ENCODE measurements at regions not wholly inside any gene's neighbourhood (a gene's known extent, or its start where the extent isn't known, plus 50 kb on each side); places are given as distances from the start of the nearest gene placed in this dataset.

- TF ChIP-seq POLR2A (IDR thresholded peaks at IDR 0.05), result no peak
- TF ChIP-seq CTCF (IDR thresholded peaks at IDR 0.05), result no peak
- no peak for TF ChIP-seq POLR2AphosphoS5 (IDR thresholded peaks at IDR 0.05; ENCODE audit: insufficient read depth in 1 of 2, low read depth in 1 of 2)
Measured at GRCh38 chr12:65532764-65533163, 254.3 kb downstream of the MSRB3 start.

Measured in vagina (tissue), 2 donors.